ENCODE measurements at regions not wholly inside any gene's neighbourhood (a gene's known extent, or its start where the extent isn't known, plus 50 kb on each side); places are given as distances from the start of the nearest gene placed in this dataset.

- TF ChIP-seq CTCF (optimal IDR thresholded peaks at IDR 0.05 in 1 of 3, IDR thresholded peaks at IDR 0.05 in 1 of 3, conservative IDR thresholded peaks at IDR 0.05 in 1 of 3; ENCODE audit: extremely low read depth in 1 of 3, insufficient read depth in 2 of 3, low read length in 3 of 3) (no peak), EZH2 (IDR thresholded peaks at IDR 0.05; ENCODE audit: low read length) (no peak)
Observed at GRCh38 chr16:26688699-26689098, 378.0 kb upstream of the C16orf82 start.
